Panc1 (cell line): ENCODE measurements at regions not wholly inside any gene's neighbourhood (a gene's known extent, or its start where the extent isn't known, plus 50 kb on each side); places are given as distances from the start of the nearest gene placed in this dataset.

Experiments used
- POLR2AphosphoS5 ChIP-seq: IDR thresholded peaks from 2 replicates; pipeline ENCODE4 v1.6.1; 2012; ENCODE audit warnings: mild to moderate bottlenecking, low read depth, low read length, moderate library complexity
- TCF7L2 ChIP-seq: IDR thresholded peaks from 2 replicates; pipeline ENCODE4 v1.6.1; 2011; ENCODE audit warnings: mild to moderate bottlenecking, low read depth, low read length, inconsistent platforms
- TF ChIP-seq, protein P1 (sequence below): fragments of 450-650 bp; IDR thresholded peaks from 2 replicates; pipeline ENCODE4 v1.5.1; 2017; ENCODE audit warnings: mild to moderate bottlenecking
- TF ChIP-seq, protein P2 (sequence below), 2 experiments: IDR thresholded peaks; 2 replicates each; pipeline ENCODE4 v1.6.1; 2011 to 2012; ENCODE audit warnings: low read depth in 2 of 2, control low read depth in 1 of 2, low read length in 1 of 2, mild to moderate bottlenecking in 1 of 2, moderate library complexity in 1 of 2; ENCODE audit not compliant: insufficient read depth in 1 of 2

DNA sequence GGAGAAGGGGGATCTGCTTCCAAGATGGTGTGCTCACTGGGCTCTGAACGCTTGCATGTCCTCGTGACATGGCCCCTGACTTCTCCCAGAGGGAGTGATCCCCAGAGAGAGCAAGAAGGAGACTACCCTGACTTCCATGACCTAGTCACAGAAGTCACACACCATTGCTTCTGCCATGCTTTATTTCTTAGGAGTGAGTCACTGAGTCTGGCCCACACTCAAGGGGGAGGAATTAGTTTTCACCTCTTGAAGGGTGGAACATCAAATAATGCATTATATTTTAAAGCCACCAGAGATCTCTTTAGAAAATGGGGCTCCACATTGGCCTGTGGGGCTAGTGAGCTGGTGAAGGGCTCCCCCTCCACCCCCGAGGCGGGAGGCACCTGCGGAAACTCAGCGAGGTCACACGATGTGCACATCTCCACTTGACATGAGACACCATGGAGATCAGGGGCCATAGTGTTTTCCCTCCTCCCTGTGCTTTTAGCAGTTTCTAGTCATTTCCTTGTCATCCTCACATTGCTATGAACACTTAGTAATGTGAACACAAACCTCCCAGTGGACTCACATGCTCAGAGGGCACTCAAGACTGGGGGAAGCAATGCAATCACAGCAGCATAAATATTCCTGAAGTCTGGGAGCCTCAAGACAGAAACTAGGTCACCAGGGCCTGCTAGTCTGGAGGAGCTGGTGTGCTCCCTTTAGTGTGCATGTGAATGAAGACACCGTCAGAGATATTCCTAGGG lies 87.4 kb upstream of the FZD10 start:
- TF ChIP-seq, protein P1, sequence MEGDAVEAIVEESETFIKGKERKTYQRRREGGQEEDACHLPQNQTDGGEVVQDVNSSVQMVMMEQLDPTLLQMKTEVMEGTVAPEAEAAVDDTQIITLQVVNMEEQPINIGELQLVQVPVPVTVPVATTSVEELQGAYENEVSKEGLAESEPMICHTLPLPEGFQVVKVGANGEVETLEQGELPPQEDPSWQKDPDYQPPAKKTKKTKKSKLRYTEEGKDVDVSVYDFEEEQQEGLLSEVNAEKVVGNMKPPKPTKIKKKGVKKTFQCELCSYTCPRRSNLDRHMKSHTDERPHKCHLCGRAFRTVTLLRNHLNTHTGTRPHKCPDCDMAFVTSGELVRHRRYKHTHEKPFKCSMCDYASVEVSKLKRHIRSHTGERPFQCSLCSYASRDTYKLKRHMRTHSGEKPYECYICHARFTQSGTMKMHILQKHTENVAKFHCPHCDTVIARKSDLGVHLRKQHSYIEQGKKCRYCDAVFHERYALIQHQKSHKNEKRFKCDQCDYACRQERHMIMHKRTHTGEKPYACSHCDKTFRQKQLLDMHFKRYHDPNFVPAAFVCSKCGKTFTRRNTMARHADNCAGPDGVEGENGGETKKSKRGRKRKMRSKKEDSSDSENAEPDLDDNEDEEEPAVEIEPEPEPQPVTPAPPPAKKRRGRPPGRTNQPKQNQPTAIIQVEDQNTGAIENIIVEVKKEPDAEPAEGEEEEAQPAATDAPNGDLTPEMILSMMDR = no peak
- TF ChIP-seq POLR2AphosphoS5 = no peak
- TF ChIP-seq, protein P2, sequence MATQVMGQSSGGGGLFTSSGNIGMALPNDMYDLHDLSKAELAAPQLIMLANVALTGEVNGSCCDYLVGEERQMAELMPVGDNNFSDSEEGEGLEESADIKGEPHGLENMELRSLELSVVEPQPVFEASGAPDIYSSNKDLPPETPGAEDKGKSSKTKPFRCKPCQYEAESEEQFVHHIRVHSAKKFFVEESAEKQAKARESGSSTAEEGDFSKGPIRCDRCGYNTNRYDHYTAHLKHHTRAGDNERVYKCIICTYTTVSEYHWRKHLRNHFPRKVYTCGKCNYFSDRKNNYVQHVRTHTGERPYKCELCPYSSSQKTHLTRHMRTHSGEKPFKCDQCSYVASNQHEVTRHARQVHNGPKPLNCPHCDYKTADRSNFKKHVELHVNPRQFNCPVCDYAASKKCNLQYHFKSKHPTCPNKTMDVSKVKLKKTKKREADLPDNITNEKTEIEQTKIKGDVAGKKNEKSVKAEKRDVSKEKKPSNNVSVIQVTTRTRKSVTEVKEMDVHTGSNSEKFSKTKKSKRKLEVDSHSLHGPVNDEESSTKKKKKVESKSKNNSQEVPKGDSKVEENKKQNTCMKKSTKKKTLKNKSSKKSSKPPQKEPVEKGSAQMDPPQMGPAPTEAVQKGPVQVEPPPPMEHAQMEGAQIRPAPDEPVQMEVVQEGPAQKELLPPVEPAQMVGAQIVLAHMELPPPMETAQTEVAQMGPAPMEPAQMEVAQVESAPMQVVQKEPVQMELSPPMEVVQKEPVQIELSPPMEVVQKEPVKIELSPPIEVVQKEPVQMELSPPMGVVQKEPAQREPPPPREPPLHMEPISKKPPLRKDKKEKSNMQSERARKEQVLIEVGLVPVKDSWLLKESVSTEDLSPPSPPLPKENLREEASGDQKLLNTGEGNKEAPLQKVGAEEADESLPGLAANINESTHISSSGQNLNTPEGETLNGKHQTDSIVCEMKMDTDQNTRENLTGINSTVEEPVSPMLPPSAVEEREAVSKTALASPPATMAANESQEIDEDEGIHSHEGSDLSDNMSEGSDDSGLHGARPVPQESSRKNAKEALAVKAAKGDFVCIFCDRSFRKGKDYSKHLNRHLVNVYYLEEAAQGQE (IDR thresholded peaks at IDR 0.05; ENCODE audit: insufficient read depth in 1 of 2, low read depth in 2 of 2, low read length in 1 of 2) = no peak
- no peak for TF ChIP-seq TCF7L2
